H1 (cell line): ENCODE measurements at regions not wholly inside any gene's neighbourhood (a gene's known extent, or its start where the extent isn't known, plus 50 kb on each side); places are given as distances from the start of the nearest gene placed in this dataset.

Experiments used
- CTCF ChIA-PET: fragments of 300-600 bp; sonication (Branson Sonifier 250); formaldehyde crosslinking; loops from one replicate; lab custom pipeline; 2021; ENCODE audit not compliant: partially characterized antibody; lab: Charles Lee
- POLR2A ChIA-PET: fragments of 300-600 bp; sonication (Branson Sonifier 250); formaldehyde crosslinking; loops from one replicate; lab custom pipeline; 2021; ENCODE audit warnings: inconsistent platforms; ENCODE audit not compliant: partially characterized antibody; lab: Charles Lee
- DNase-seq, 2 experiments: peaks; one replicate each; pipeline versions ENCODE4 v3.0.0 to v3.0.0-alpha.2; 2010 to 2022; ENCODE audit warnings: low spot score in 2 of 2, low read depth in 1 of 2, mixed read lengths in 1 of 2
- FAIRE-seq: peaks from 2 replicates; lab custom pipeline; 2011; peaks lifted over from hg19 to GRCh38; lab: Jason Lieb, UNC
- H2AFZ ChIP-seq: 2 replicates; pipeline ENCODE4 v1.8.1; 2012; ENCODE audit warnings: low read length, inconsistent platforms
- H2AK5ac ChIP-seq: 2 replicates; pipeline ENCODE4 v1.6.1; 2013; ENCODE audit warnings: low read depth, low read length
- H2BK120ac ChIP-seq: replicated peaks from 2 replicates; pipeline ENCODE3; 2013; ENCODE audit warnings: low read depth, low read length, inconsistent platforms
- H2BK12ac ChIP-seq: 2 replicates; pipeline ENCODE4 v1.6.1; 2013; ENCODE audit warnings: low read depth, low read length
- H2BK15ac ChIP-seq: 2 replicates; pipeline ENCODE4 v1.6.1; 2013; ENCODE audit warnings: low read length
- H2BK20ac ChIP-seq: 2 replicates; pipeline ENCODE4 v1.6.1; 2013; ENCODE audit warnings: low read length
- H2BK5ac ChIP-seq: 2 replicates; pipeline ENCODE4 v1.6.1; 2013; ENCODE audit warnings: low read depth, low read length
- H3K14ac ChIP-seq: 2 replicates; pipeline ENCODE4 v1.6.1; 2013; ENCODE audit warnings: inconsistent platforms; ENCODE audit not compliant: insufficient read length
- H3K18ac ChIP-seq: 2 replicates; pipeline ENCODE4 v1.6.1; 2013; ENCODE audit warnings: low read length; ENCODE audit errors: extremely low read depth
- H3K23ac ChIP-seq: 2 replicates; pipeline ENCODE4 v1.6.1; 2013; ENCODE audit warnings: inconsistent platforms; ENCODE audit not compliant: insufficient read length
- H3K23me2 ChIP-seq: 2 replicates; pipeline ENCODE4 v1.6.1; 2013; ENCODE audit warnings: low read depth, low read length
- H3K27ac ChIP-seq: 2 replicates; pipeline ENCODE4 v1.6.1; 2011; ENCODE audit warnings: low read depth, low read length, inconsistent platforms
- H3K27me3 ChIP-seq, 4 experiments: replicated peaks in 1 of 4; 1 replicate in 1 of 4; 2 replicates in 3 of 4; pipeline versions ENCODE4 v1.6.1 to v1.8.1; 2011 to 2013; ENCODE audit warnings: low read length in 3 of 4, mild to moderate bottlenecking in 3 of 4, inconsistent platforms in 2 of 4, mixed read lengths in 2 of 4, moderate library complexity in 1 of 4; ENCODE audit not compliant: control insufficient read depth in 3 of 4, insufficient read depth in 3 of 4; ENCODE audit errors: extremely low read depth in 1 of 4
- H3K36me3 ChIP-seq, 4 experiments: 2 replicates each; pipeline versions ENCODE4 v1.6.1 to v1.8.1; 2011 to 2013; ENCODE audit warnings: mild to moderate bottlenecking in 4 of 4, low read length in 3 of 4, moderate library complexity in 2 of 4, control low read depth in 1 of 4, inconsistent platforms in 1 of 4; ENCODE audit not compliant: insufficient read depth in 4 of 4, control insufficient read depth in 2 of 4
- H3K4ac ChIP-seq: replicated peaks from 2 replicates; pipeline ENCODE3; 2013; ENCODE audit warnings: low read length, low read depth, mixed read lengths, inconsistent platforms; ENCODE audit not compliant: insufficient read length
- H3K4me1 ChIP-seq, 4 experiments: replicated peaks in 1 of 4; 1 replicate in 1 of 4; 2 replicates in 3 of 4; pipeline versions ENCODE4 v1.6.1 to v1.8.1; 2011 to 2013; ENCODE audit warnings: low read length in 3 of 4, inconsistent platforms in 2 of 4, mixed read lengths in 1 of 4; ENCODE audit not compliant: insufficient read depth in 4 of 4, control insufficient read depth in 3 of 4
- H3K4me2 ChIP-seq, 2 experiments: 2 replicates each; pipeline versions ENCODE4 v1.6.1 to v1.8.1; 2011 to 2013; ENCODE audit warnings: low read depth in 2 of 2, low read length in 2 of 2, control low read depth in 1 of 2, inconsistent platforms in 1 of 2, mild to moderate bottlenecking in 1 of 2; ENCODE audit not compliant: insufficient read depth in 1 of 2
- H3K4me3 ChIP-seq, 4 experiments: fragments of 200-600, 300-600 bp in 1 of 4; sonication (generic), shearing (Covaris generic), sonication (Bioruptor Twin) in 1 of 4; 2 replicates each; pipeline versions ENCODE4 v1.5.1 to v1.8.1; 2011 to 2016; ENCODE audit warnings: low read length in 4 of 4, low read depth in 3 of 4, control low read depth in 2 of 4, inconsistent platforms in 2 of 4, mild to moderate bottlenecking in 2 of 4, mixed read lengths in 1 of 4, moderate library complexity in 1 of 4; ENCODE audit not compliant: insufficient read depth in 2 of 4; ENCODE audit errors: extremely low read depth in 1 of 4
- H3K56ac ChIP-seq: replicated peaks from 2 replicates; pipeline ENCODE3; 2013; ENCODE audit warnings: low read depth, mild to moderate bottlenecking, mixed read lengths, low read length, inconsistent platforms; ENCODE audit not compliant: insufficient read length
- H3K79me1 ChIP-seq: 2 replicates; pipeline ENCODE4 v1.6.1; 2013; ENCODE audit warnings: low read depth, low read length, control low read depth
- H3K79me2 ChIP-seq, 2 experiments: 2 replicates each; pipeline versions ENCODE4 v1.6.1 to v1.8.1; 2012 to 2013; ENCODE audit warnings: low read length in 2 of 2, mild to moderate bottlenecking in 2 of 2, inconsistent platforms in 1 of 2; ENCODE audit not compliant: insufficient read depth in 2 of 2, control insufficient read depth in 1 of 2
- H3K9ac ChIP-seq, 4 experiments: replicated peaks in 1 of 4; 1 replicate in 1 of 4; 2 replicates in 3 of 4; pipeline versions ENCODE4 v1.6.1 to v1.8.1; 2011 to 2013; ENCODE audit warnings: low read depth in 3 of 4, low read length in 3 of 4, control low read depth in 2 of 4, mild to moderate bottlenecking in 2 of 4, moderate library complexity in 2 of 4, inconsistent platforms in 1 of 4; ENCODE audit errors: extremely low read depth in 1 of 4
- H3K9me3 ChIP-seq, 2 experiments: 2 replicates each; pipeline versions ENCODE4 v1.6.1 to v1.8.1; 2012 to 2013; ENCODE audit warnings: mild to moderate bottlenecking in 2 of 2, moderate library complexity in 2 of 2, control low read depth in 1 of 2, inconsistent platforms in 1 of 2, low read depth in 1 of 2, low read length in 1 of 2, mixed read lengths in 1 of 2; ENCODE audit not compliant: insufficient read depth in 2 of 2
- H4K20me1 ChIP-seq, 2 experiments: replicated peaks in 1 of 2; 2 replicates each; pipeline versions ENCODE3 to v1.8.1; 2011 to 2013; ENCODE audit warnings: inconsistent platforms in 2 of 2, low read length in 2 of 2, mild to moderate bottlenecking in 1 of 2; ENCODE audit not compliant: insufficient read depth in 2 of 2, control insufficient read depth in 1 of 2
- H4K5ac ChIP-seq: 2 replicates; pipeline ENCODE4 v1.6.1; 2013; ENCODE audit warnings: low read length, low read depth, mixed read lengths, inconsistent platforms; ENCODE audit not compliant: insufficient read length
- H4K8ac ChIP-seq: 2 replicates; pipeline ENCODE4 v1.8.0; 2013; ENCODE audit warnings: mild to moderate bottlenecking, moderate library complexity, low read length, inconsistent platforms; ENCODE audit not compliant: insufficient read depth; ENCODE audit errors: extremely low read depth
- H4K91ac ChIP-seq: replicated peaks from 2 replicates; pipeline ENCODE3; 2013; ENCODE audit warnings: low read length, mixed read lengths, inconsistent platforms; ENCODE audit not compliant: insufficient read length
- BCL11A ChIP-seq, 2 experiments: IDR thresholded peaks; one replicate each; pipeline ENCODE4 v1.6.1; 2011; ENCODE audit warnings: low read depth in 2 of 2, low read length in 2 of 2, mild to moderate bottlenecking in 2 of 2
- CBX8 ChIP-seq: fragments of 300-800, 300-1000 bp; sonication (generic); IDR thresholded peaks from 2 replicates; pipeline ENCODE4 v1.7.1; 2016; ENCODE audit warnings: low read depth, low read length, borderline replicate concordance
- CTCF ChIP-seq, 3 experiments: IDR thresholded peaks; 1 replicate in 2 of 3; 2 replicates in 1 of 3; pipeline versions ENCODE4 v1.5.1 to v1.6.1; 2011; ENCODE audit warnings: low read length in 3 of 3, mild to moderate bottlenecking in 3 of 3, inconsistent platforms in 2 of 3, low read depth in 1 of 3, moderate library complexity in 1 of 3; ENCODE audit not compliant: insufficient read depth in 1 of 3; ENCODE audit errors: control extremely low read depth in 1 of 3
- EZH2 ChIP-seq: fragments of 200-600 bp; sonication (generic); IDR thresholded peaks from 2 replicates; pipeline ENCODE4 v1.7.1; 2012; ENCODE audit warnings: low read depth, mild to moderate bottlenecking, moderate library complexity, low read length, inconsistent platforms; ENCODE audit not compliant: severe bottlenecking
- JUN ChIP-seq: IDR thresholded peaks from 2 replicates; pipeline ENCODE4 v1.6.1; 2011; ENCODE audit warnings: low read depth, mild to moderate bottlenecking, improper control_type of control experiment, low read length
- KDM4A ChIP-seq: IDR thresholded peaks from one replicate; pipeline ENCODE4 v1.7.1; 2012; ENCODE audit warnings: low read depth, mild to moderate bottlenecking, moderate library complexity, low read length, inconsistent platforms; ENCODE audit not compliant: severe bottlenecking
- MAFK ChIP-seq: IDR thresholded peaks from 2 replicates; pipeline ENCODE4 v1.6.1; 2012; ENCODE audit warnings: low read depth, mild to moderate bottlenecking, improper control_type of control experiment, low read length
- POLR2AphosphoS5 ChIP-seq: IDR thresholded peaks from 2 replicates; pipeline ENCODE4 v1.6.1; 2011; ENCODE audit warnings: low read depth, low read length
- RXRA ChIP-seq: IDR thresholded peaks from 2 replicates; pipeline ENCODE4 v1.6.1; 2011; ENCODE audit warnings: low read depth, mild to moderate bottlenecking, low read length, moderate library complexity; ENCODE audit not compliant: insufficient read depth
- SIN3A ChIP-seq, 2 experiments: IDR thresholded peaks in 1 of 2; conservative IDR thresholded peaks in 1 of 2; 2 replicates each; pipeline ENCODE4 v1.6.1; 2011 to 2012; ENCODE audit warnings: low read length in 2 of 2, improper control_type of control experiment in 1 of 2, low read depth in 1 of 2, mild to moderate bottlenecking in 1 of 2
- TCF12 ChIP-seq: IDR thresholded peaks from 2 replicates; pipeline ENCODE4 v1.6.1; 2011; ENCODE audit warnings: low read depth, mild to moderate bottlenecking, low read length
- TEAD4 ChIP-seq: IDR thresholded peaks from 2 replicates; pipeline ENCODE4 v1.6.1; 2012; ENCODE audit warnings: low read depth, low read length, inconsistent platforms, mixed read lengths
- WGBS, 2 experiments: shearing (Covaris generic) in 1 of 2; methylation state at CpG; one replicate each; pipeline versions ENCODE4 v1.1.6 to v1.1.7; 2013 to 2015; ENCODE audit warnings: low lambda C conversion rate in 2 of 2, mixed read lengths in 2 of 2, inconsistent platforms in 1 of 2, low coverage in 1 of 2, missing lambda C conversion rate in 1 of 2; ENCODE audit not compliant: insufficient replicate concordance in 2 of 2, insufficient coverage in 1 of 2, insufficient read length in 1 of 2; ENCODE audit errors: extremely low coverage in 1 of 2, missing lambda C conversion rate in 1 of 2; 5-methylcytosine and 5-hydroxymethylcytosine counted together

- no peak overlapping the region for H3K27ac ChIP-seq
- no peaks in the 10 kb centered on the region; a peak in 1 of 7 replicates for H3K27me3 ChIP-seq
- H3K9me3 ChIP-seq = peaks cover 19 to 22% of the 10 kb centered on the region in 2 experiments
- H3K79me2 ChIP-seq = no peaks in the 10 kb centered on the region
- no peak overlapping the region for H2BK20ac ChIP-seq
- no peak overlapping the region for H4K8ac ChIP-seq
- ChIA-PET POLR2A (no interaction called here), CTCF (interaction anchor here (1.6 kb wide), 1 partner anchor 10 kb away, joined by 9 read pairs; no protein-coding TSS in a partner anchor)
- H3K14ac ChIP-seq = no peak overlapping the region
- H3K79me1 ChIP-seq = no peaks in the 10 kb centered on the region; the same call in 1 of the 2 replicates
- no peak overlapping the region for H3K23ac ChIP-seq
- H2BK120ac ChIP-seq = no peak overlapping the region
- no peak overlapping the region for H2BK15ac ChIP-seq
- H4K91ac ChIP-seq = no peak overlapping the region
- H2AFZ ChIP-seq = no peak overlapping the region
- FAIRE-seq = no peak
- H3K4me3 ChIP-seq = no peak overlapping the region
- H3K4me1 ChIP-seq = 0 out of 7 replicates have a peak, but pooled peaks cover 0 to 6% (median 0%) of the 10 kb centered on the region in 4 experiments
- H2BK5ac ChIP-seq = no peak overlapping the region
- H3K56ac ChIP-seq = no peak overlapping the region
- H3K4ac ChIP-seq = no peak overlapping the region
- H3K9ac ChIP-seq = no peak overlapping the region
- no peak overlapping the region for H3K4me2 ChIP-seq
- no peaks in the 10 kb centered on the region for H3K36me3 ChIP-seq
- H3K23me2 ChIP-seq = no peaks in the 10 kb centered on the region; the same call in 1 of the 2 replicates
- H3K18ac ChIP-seq = no peak overlapping the region
- H4K20me1 ChIP-seq = no peaks in the 10 kb centered on the region
- no peak overlapping the region for H2AK5ac ChIP-seq
- H2BK12ac ChIP-seq = no peak overlapping the region
- 96% methylated on average over 7 of the region's 7 CpGs; no CpG with 5 or more reads in 1 of the 2 experiments for WGBS, 2 experiments
- no peak overlapping the region for H4K5ac ChIP-seq
- no peak for DNase-seq
- TF ChIP-seq SIN3A (conservative IDR thresholded peaks at IDR 0.05 in 1 of 2, IDR thresholded peaks at IDR 0.05 in 1 of 2; ENCODE audit: low read depth in 1 of 2, low read length in 2 of 2) (no peak), CTCF (IDR thresholded peaks at IDR 0.05; ENCODE audit: control extremely low read depth in 1 of 3, insufficient read depth in 1 of 3, low read depth in 1 of 3, low read length in 3 of 3) (no peak), TEAD4 (no peak), MAFK (no peak), RXRA (no peak), JUN (no peak), CBX8 (no peak), EZH2 (no peak), TCF12 (no peak), POLR2AphosphoS5 (no peak), KDM4A (no peak), BCL11A (IDR thresholded peaks at IDR 0.05; ENCODE audit: low read depth in 2 of 2, low read length in 2 of 2) (no peak)
These were observed 164.5 kb downstream of the TEX29 start for GRCh38 chr13:111484959-111485358.
